NCI-H2196 treated with DMSO at 0.1 percent for 48 hours (cell line): ENCODE measurements at regions not wholly inside any gene's neighbourhood (a gene's known extent, or its start where the extent isn't known, plus 50 kb on each side); places are given as distances from the start of the nearest gene placed in this dataset.

Source experiments
- DNase-seq: peaks from one replicate; lab custom pipeline; 2025; ENCODE audit not compliant: unreplicated experiment; lab: John Stamatoyannopoulos, UW

- DNase-seq = no peak
These were observed 50.2 kb upstream of the CTAGE1 start for GRCh38 chr18:22467760-22468553.

GRCh38 chr18:22468554-22468891, 50.8 kb upstream of the CTAGE1 start:
- DNase-seq = no peak

- DNase-seq = no peak
These were observed 51.5 kb upstream of the CTAGE1 start for GRCh38 chr18:22469061-22469734.

GRCh38 chr18:22469926-22470247, 52.2 kb upstream of the CTAGE1 start:
- no peak for DNase-seq

- DNase-seq = no peak
These were observed 52.8 kb upstream of the CTAGE1 start for GRCh38 chr18:22470248-22471235.

- no peak for DNase-seq
These were observed 53.9 kb upstream of the CTAGE1 start for GRCh38 chr18:22471546-22472131.

GRCh38 chr18:22473366-22473765, 55.7 kb upstream of the CTAGE1 start:
- no peak for DNase-seq

- no peak for DNase-seq
These were observed 57.8 kb upstream of the CTAGE1 start for GRCh38 chr18:22475426-22476100.

GRCh38 chr18:22477222-22477621, 59.5 kb upstream of the CTAGE1 start:
- no peak for DNase-seq

- no peak for DNase-seq
These were observed 65.2 kb upstream of the CTAGE1 start for GRCh38 chr18:22482948-22483347.

GRCh38 chr18:22483407-22483806, 65.7 kb upstream of the CTAGE1 start:
- DNase-seq = no peak

GRCh38 chr18:22484471-22484870, 66.8 kb upstream of the CTAGE1 start:
- no peak for DNase-seq

- no peak for DNase-seq
These were observed 68.1 kb upstream of the CTAGE1 start for GRCh38 chr18:22485808-22486244.

GRCh38 chr18:22486667-22487066, 69.0 kb upstream of the CTAGE1 start:
- no peak for DNase-seq

- no peak for DNase-seq
These were observed 70.8 kb upstream of the CTAGE1 start for GRCh38 chr18:22488554-22488953.

- no peak for DNase-seq
These were observed 72.0 kb upstream of the CTAGE1 start for GRCh38 chr18:22489704-22490103.

- DNase-seq = no peak
These were observed 72.7 kb upstream of the CTAGE1 start for GRCh38 chr18:22490429-22490846.

GRCh38 chr18:22493255-22493654, 75.5 kb upstream of the CTAGE1 start:
- no peak for DNase-seq

GRCh38 chr18:22493940-22494339, 76.2 kb upstream of the CTAGE1 start:
- DNase-seq = no peak

GRCh38 chr18:22494771-22495170, 77.1 kb upstream of the CTAGE1 start:
- no peak for DNase-seq

GRCh38 chr18:22499421-22499820, 81.7 kb upstream of the CTAGE1 start:
- no peak for DNase-seq
